ENCODE measurements at regions not wholly inside any gene's neighbourhood (a gene's known extent, or its start where the extent isn't known, plus 50 kb on each side); places are given as distances from the start of the nearest gene placed in this dataset.

GRCh38 chr4:11537846-11538245 is 109.2 kb upstream of the HS3ST1 start:
- TF ChIP-seq CTCF (conservative IDR thresholded peaks at IDR 0.05; ENCODE audit: low read depth, low read length) (no peak), ELK1 (IDR thresholded peaks at IDR 0.05; ENCODE audit: borderline replicate concordance, low read depth, low read length) (no peak), FOS (IDR thresholded peaks at IDR 0.05; ENCODE audit: low read depth, low read length) (no peak), MXI1 (IDR thresholded peaks at IDR 0.05; ENCODE audit: borderline replicate concordance, low read depth, low read length) (no peak), POLR2A (IDR thresholded peaks at IDR 0.05; ENCODE audit: low read depth, low read length) (no peak), RFX5 (IDR thresholded peaks at IDR 0.05; ENCODE audit: low read depth, low read length) (no peak), RAD21 (IDR thresholded peaks at IDR 0.05; ENCODE audit: low read length) (no peak), BHLHE40 (IDR thresholded peaks at IDR 0.05; ENCODE audit: low read depth, low read length) (no peak), CEBPB (IDR thresholded peaks at IDR 0.05; ENCODE audit: low read depth, low read length) (no peak), USF2 (IDR thresholded peaks at IDR 0.05; ENCODE audit: low read depth, low read length) (no peak), SMC3 (IDR thresholded peaks at IDR 0.05; ENCODE audit: low read depth, low read length) (no peak), NFE2L2 (IDR thresholded peaks at IDR 0.05; ENCODE audit: low read depth, low read length) (no peak), MAZ (IDR thresholded peaks at IDR 0.05; ENCODE audit: borderline replicate concordance, low read depth, low read length) (no peak)
